ENCODE measurements at regions not wholly inside any gene's neighbourhood (a gene's known extent, or its start where the extent isn't known, plus 50 kb on each side); places are given as distances from the start of the nearest gene placed in this dataset.

DNA sequence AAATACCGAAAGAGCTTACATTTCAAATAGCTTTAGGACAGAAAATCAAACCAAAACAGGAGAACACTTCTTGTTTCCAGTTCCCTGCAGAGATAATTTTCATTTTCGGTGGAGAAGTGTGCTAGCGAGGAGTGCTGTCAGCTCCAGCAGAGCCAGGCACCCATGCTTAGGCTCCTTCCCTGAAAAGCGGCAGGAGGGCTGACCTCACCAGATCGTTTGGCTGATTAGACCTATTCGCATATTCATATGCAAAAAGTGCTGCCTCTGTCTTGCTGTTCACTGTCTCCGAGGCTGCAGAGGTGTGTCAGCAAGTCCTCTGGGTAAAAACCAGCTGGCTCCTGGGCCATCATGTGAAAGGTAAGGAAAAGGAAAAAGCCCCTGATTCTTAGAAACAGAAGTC, 225.8 kb upstream of the COPS8 start:
- ChIA-PET POLR2A (ENCODE audit: partially characterized antibody) (interaction anchor here (1.3 kb wide), 1 partner anchor 9 kb away, joined by 3 read pairs; no protein-coding TSS in a partner anchor), CTCF (ENCODE audit: partially characterized antibody) (interaction anchor here (1.0 to 2.1 kb wide), 2 partner anchors 9 to 168 kb away, joined by 3 to 6 read pairs; no protein-coding TSS in a partner anchor)
- peak; percentile 27 to 47 for DNase-seq (ENCODE audit: low read depth in 1 of 2, low spot score in 2 of 2)
- TF ChIP-seq, protein P1, sequence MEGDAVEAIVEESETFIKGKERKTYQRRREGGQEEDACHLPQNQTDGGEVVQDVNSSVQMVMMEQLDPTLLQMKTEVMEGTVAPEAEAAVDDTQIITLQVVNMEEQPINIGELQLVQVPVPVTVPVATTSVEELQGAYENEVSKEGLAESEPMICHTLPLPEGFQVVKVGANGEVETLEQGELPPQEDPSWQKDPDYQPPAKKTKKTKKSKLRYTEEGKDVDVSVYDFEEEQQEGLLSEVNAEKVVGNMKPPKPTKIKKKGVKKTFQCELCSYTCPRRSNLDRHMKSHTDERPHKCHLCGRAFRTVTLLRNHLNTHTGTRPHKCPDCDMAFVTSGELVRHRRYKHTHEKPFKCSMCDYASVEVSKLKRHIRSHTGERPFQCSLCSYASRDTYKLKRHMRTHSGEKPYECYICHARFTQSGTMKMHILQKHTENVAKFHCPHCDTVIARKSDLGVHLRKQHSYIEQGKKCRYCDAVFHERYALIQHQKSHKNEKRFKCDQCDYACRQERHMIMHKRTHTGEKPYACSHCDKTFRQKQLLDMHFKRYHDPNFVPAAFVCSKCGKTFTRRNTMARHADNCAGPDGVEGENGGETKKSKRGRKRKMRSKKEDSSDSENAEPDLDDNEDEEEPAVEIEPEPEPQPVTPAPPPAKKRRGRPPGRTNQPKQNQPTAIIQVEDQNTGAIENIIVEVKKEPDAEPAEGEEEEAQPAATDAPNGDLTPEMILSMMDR (IDR thresholded peaks at IDR 0.05; ENCODE audit: control extremely low read depth in 1 of 3, insufficient read depth in 1 of 3, low read depth in 1 of 3, low read length in 3 of 3): no peak
- TF ChIP-seq, protein P2, sequence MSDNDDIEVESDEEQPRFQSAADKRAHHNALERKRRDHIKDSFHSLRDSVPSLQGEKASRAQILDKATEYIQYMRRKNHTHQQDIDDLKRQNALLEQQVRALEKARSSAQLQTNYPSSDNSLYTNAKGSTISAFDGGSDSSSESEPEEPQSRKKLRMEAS (IDR thresholded peaks at IDR 0.05): no peak
- TF ChIP-seq EGR1 (IDR thresholded peaks at IDR 0.05; ENCODE audit: borderline replicate concordance, low read depth, low read length) (no peak), HDAC6 (IDR thresholded peaks at IDR 0.05; ENCODE audit: low read depth, low read length) (no peak), HDAC2 (IDR thresholded peaks at IDR 0.05; ENCODE audit: borderline replicate concordance in 1 of 2, low read depth in 2 of 2, low read length in 2 of 2) (no peak), SIRT6 (IDR thresholded peaks at IDR 0.05; ENCODE audit: low read length) (no peak), CTBP2 (IDR thresholded peaks at IDR 0.05; ENCODE audit: borderline replicate concordance, insufficient read depth, insufficient read length, low read length) (no peak)
- TF ChIP-seq, protein P3, sequence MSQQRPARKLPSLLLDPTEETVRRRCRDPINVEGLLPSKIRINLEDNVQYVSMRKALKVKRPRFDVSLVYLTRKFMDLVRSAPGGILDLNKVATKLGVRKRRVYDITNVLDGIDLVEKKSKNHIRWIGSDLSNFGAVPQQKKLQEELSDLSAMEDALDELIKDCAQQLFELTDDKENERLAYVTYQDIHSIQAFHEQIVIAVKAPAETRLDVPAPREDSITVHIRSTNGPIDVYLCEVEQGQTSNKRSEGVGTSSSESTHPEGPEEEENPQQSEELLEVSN (IDR thresholded peaks at IDR 0.05): no peak

More for the DNA sequence above, 225.8 kb upstream of the COPS8 start:
- H4K5ac ChIP-seq (ENCODE audit: insufficient read length, low read depth, low read length): no peak overlapping the region
- H3K79me2 ChIP-seq (ENCODE audit: control insufficient read depth in 1 of 2, insufficient read depth in 2 of 2, low read length in 2 of 2): no peaks in the 10 kb centered on the region
- H2AFZ ChIP-seq (ENCODE audit: low read length): no peak overlapping the region
- FAIRE-seq: no peak
- no peak overlapping the region for H4K91ac ChIP-seq (replicated peaks; ENCODE audit: insufficient read length, low read length)
- H3K56ac ChIP-seq (replicated peaks; ENCODE audit: insufficient read length, low read depth, low read length): no peak overlapping the region
- H3K23me2 ChIP-seq (ENCODE audit: low read depth, low read length): no peaks in the 10 kb centered on the region
- H2BK20ac ChIP-seq (ENCODE audit: low read length): no peak overlapping the region
- H3K36me3 ChIP-seq (ENCODE audit: control insufficient read depth in 2 of 4, insufficient read depth in 4 of 4, low read length in 3 of 4): no peaks in the 10 kb centered on the region
- H3K23ac ChIP-seq (ENCODE audit: insufficient read length): no peak overlapping the region
- H3K4me1 ChIP-seq (replicated peaks in 1 of 4; ENCODE audit: control insufficient read depth in 3 of 4, insufficient read depth in 4 of 4, low read length in 3 of 4): peaks cover 5 to 26% (median 18%) of the 10 kb centered on the region in 4 experiments
- no peak overlapping the region for H4K8ac ChIP-seq (ENCODE audit: extremely low read depth, insufficient read depth, low read length)
- peak overlapping the region; percentile 40 to 45; a peak in 2 of 4 replicates for H3K4me2 ChIP-seq (ENCODE audit: insufficient read depth in 1 of 2, low read depth in 2 of 2, low read length in 2 of 2)
- no peak overlapping the region for H2BK12ac ChIP-seq (ENCODE audit: low read depth, low read length)
- no peak overlapping the region for H3K4me3 ChIP-seq (ENCODE audit: extremely low read depth in 1 of 4, insufficient read depth in 2 of 4, low read depth in 3 of 4, low read length in 4 of 4)
- H3K14ac ChIP-seq (ENCODE audit: insufficient read length): no peak overlapping the region
- WGBS, 2 experiments (ENCODE audit: extremely low coverage in 1 of 2, insufficient coverage in 1 of 2, insufficient read length in 1 of 2, insufficient replicate concordance in 2 of 2, low coverage in 1 of 2, low lambda C conversion rate in 2 of 2, missing lambda C conversion rate in 1 of 2): 51% methylated on average over 7 of the region's 7 CpGs; no CpG with 5 or more reads in 1 of the 2 experiments
- peaks cover 11 to 15% of the 10 kb centered on the region in 2 experiments; a peak in 3 of 4 replicates for H3K9me3 ChIP-seq (ENCODE audit: insufficient read depth in 2 of 2, low read depth in 1 of 2, low read length in 1 of 2)
- H2BK5ac ChIP-seq (ENCODE audit: low read depth, low read length): no peak overlapping the region
- no peak overlapping the region for H2BK120ac ChIP-seq (replicated peaks; ENCODE audit: low read depth, low read length)
- no peak overlapping the region for H2BK15ac ChIP-seq (ENCODE audit: low read length)
- no peak overlapping the region for H2AK5ac ChIP-seq (ENCODE audit: low read depth, low read length)
- H3K18ac ChIP-seq (ENCODE audit: extremely low read depth, low read length): no peak overlapping the region
- H3K9ac ChIP-seq (replicated peaks in 1 of 4; ENCODE audit: extremely low read depth in 1 of 4, low read depth in 3 of 4, low read length in 3 of 4): no peak overlapping the region
- H3K79me1 ChIP-seq (ENCODE audit: low read depth, low read length): no peaks in the 10 kb centered on the region
- H4K20me1 ChIP-seq (replicated peaks in 1 of 2; ENCODE audit: control insufficient read depth in 1 of 2, insufficient read depth in 2 of 2, low read length in 2 of 2): no peaks in the 10 kb centered on the region
- H3K4ac ChIP-seq (replicated peaks; ENCODE audit: insufficient read length, low read depth, low read length): no peak overlapping the region
- 0 out of 7 replicates have a peak, but pooled peaks cover 0 to 2% (median 0%) of the 10 kb centered on the region in 4 experiments for H3K27me3 ChIP-seq (replicated peaks in 1 of 4; ENCODE audit: control insufficient read depth in 3 of 4, extremely low read depth in 1 of 4, insufficient read depth in 3 of 4, low read length in 3 of 4)
- H3K27ac ChIP-seq (ENCODE audit: low read depth, low read length): no peak overlapping the region

All from H1 (cell line).